ENCODE measurements at regions not wholly inside any gene's neighbourhood (a gene's known extent, or its start where the extent isn't known, plus 50 kb on each side); places are given as distances from the start of the nearest gene placed in this dataset.

DNA sequence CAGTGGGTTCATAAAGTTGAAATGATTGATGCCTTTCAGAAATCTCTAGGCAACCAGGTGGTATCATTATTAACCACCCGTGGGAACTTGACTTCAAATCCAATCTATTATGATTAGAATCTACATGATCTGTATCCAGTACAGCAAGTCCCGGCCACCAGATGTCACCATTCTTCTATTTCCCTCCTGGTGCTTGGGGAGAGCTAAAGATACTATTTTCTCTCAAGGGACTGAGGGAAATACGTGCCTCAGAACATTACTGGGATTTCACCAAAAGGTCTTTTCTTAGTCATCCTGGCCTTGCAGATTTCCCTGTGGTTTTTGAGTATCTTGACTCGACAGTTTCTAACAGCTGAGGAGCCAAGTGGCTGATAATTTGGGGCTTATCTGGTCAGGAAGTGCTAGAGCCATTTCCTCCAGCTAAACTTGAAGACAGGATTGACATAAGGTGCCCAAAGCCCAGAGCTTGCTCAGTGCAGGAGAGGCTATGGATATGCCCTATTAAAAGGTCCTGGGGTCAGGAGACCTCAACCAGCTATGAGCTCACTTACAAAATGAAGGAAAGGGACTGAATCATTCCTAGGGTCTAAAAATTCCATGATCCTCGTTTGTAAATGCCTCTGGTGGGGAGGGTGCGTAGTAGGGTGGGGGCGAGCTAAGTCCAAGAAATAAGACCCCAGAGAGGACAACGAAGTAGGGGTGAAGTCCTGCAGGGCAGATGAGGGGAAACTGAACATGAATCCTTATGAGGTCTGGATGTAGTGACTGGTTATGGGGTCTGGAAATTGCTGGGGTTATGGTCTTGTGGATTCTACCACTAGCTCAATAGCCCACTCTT is 135.4 kb upstream of the MGAT5 start (continued):
- TF ChIP-seq CREM (IDR thresholded peaks at IDR 0.05; ENCODE audit: low read depth) (peak; percentile 85), ZBTB11 (CRISPR knock-in tag; IDR thresholded peaks at IDR 0.05) (no peak), BMI1 (IDR thresholded peaks at IDR 0.05; ENCODE audit: borderline replicate concordance) (peak; percentile 55; the same call in 1 of the 2 replicates), CBFB (IDR thresholded peaks at IDR 0.05; ENCODE audit: low read depth) (peak; percentile 93), NR2F1 (conservative IDR thresholded peaks at IDR 0.05) (peak; percentile 70; the same call in 1 of the 2 replicates), HDAC6 (IDR thresholded peaks at IDR 0.05; ENCODE audit: unreplicated experiment) (no peak), CTCF (IDR thresholded peaks at IDR 0.05 in 2 of 3, conservative IDR thresholded peaks at IDR 0.05 in 1 of 3; ENCODE audit: control insufficient read depth in 2 of 3, extremely low read depth in 1 of 3, insufficient read depth in 1 of 3, low read depth in 3 of 3, low read length in 3 of 3) (peak; percentile 58 to 91 (median 80); a peak in 5 of 6 replicates), GABPA (IDR thresholded peaks at IDR 0.05; ENCODE audit: low read depth) (peak; percentile 45; the same call in 1 of the 2 replicates), SP1 (IDR thresholded peaks at IDR 0.05; ENCODE audit: low read depth, low read length) (no peak), IKZF1 (conservative IDR thresholded peaks at IDR 0.05) (peak; percentile 95), HDGF (IDR thresholded peaks at IDR 0.05) (no peak), ATF3 (IDR thresholded peaks at IDR 0.05; ENCODE audit: borderline replicate concordance, extremely low read depth, low read depth, low read length) (no peak), NBN (IDR thresholded peaks at IDR 0.05) (peak; percentile 82), E2F4 (IDR thresholded peaks at IDR 0.05; ENCODE audit: low read depth, low read length) (no peak), MYC (IDR thresholded peaks at IDR 0.05; ENCODE audit: insufficient read depth, insufficient read length, insufficient replicate concordance, low read length, severe bottlenecking) (no peak), MLLT1 (IDR thresholded peaks at IDR 0.05) (peak; percentile 65)
- TF ChIP-seq, protein P1, sequence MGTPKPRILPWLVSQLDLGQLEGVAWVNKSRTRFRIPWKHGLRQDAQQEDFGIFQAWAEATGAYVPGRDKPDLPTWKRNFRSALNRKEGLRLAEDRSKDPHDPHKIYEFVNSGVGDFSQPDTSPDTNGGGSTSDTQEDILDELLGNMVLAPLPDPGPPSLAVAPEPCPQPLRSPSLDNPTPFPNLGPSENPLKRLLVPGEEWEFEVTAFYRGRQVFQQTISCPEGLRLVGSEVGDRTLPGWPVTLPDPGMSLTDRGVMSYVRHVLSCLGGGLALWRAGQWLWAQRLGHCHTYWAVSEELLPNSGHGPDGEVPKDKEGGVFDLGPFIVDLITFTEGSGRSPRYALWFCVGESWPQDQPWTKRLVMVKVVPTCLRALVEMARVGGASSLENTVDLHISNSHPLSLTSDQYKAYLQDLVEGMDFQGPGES (IDR thresholded peaks at IDR 0.05), result no peak
- TF ChIP-seq, protein P2, sequence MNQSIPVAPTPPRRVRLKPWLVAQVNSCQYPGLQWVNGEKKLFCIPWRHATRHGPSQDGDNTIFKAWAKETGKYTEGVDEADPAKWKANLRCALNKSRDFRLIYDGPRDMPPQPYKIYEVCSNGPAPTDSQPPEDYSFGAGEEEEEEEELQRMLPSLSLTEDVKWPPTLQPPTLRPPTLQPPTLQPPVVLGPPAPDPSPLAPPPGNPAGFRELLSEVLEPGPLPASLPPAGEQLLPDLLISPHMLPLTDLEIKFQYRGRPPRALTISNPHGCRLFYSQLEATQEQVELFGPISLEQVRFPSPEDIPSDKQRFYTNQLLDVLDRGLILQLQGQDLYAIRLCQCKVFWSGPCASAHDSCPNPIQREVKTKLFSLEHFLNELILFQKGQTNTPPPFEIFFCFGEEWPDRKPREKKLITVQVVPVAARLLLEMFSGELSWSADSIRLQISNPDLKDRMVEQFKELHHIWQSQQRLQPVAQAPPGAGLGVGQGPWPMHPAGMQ (IDR thresholded peaks at IDR 0.05; ENCODE audit: borderline replicate concordance), result no peak

All from GM12878 (cell line).